D721Med (cell line): ENCODE measurements at regions not wholly inside any gene's neighbourhood (a gene's known extent, or its start where the extent isn't known, plus 50 kb on each side); places are given as distances from the start of the nearest gene placed in this dataset.
A peak's percentile ranks its signal among the peaks of the same experiment; 100 is the strongest.

Experiments used
- DNase-seq: peaks from one replicate; pipeline ENCODE4 v3.0.0; 2011; ENCODE audit warnings: low spot score; ENCODE audit not compliant: insufficient read length
- FAIRE-seq: peaks from 2 replicates; lab custom pipeline; 2011; peaks lifted over from hg19 to GRCh38; lab: Jason Lieb, UNC
- CTCF ChIP-seq: IDR thresholded peaks from 2 replicates; pipeline ENCODE4 v1.5.1; 2012; ENCODE audit warnings: mild to moderate bottlenecking, control low read depth; ENCODE audit not compliant: insufficient read depth; ENCODE audit errors: missing control alignments

GRCh38 chr18:54775686-54776085, 52.6 kb upstream of the RAB27B start:
- FAIRE-seq: no peak

GRCh38 chr18:54776282-54776977, 51.8 kb upstream of the RAB27B start:
- peak; percentile 92 for FAIRE-seq
- DNase-seq: no peak
- TF ChIP-seq CTCF: no peak

More at GRCh38 chr18:54775686-54776085, 52.6 kb upstream of the RAB27B start:
- no peak for DNase-seq
- no peak for TF ChIP-seq CTCF

- no peak for TF ChIP-seq CTCF
- FAIRE-seq (peak; percentile 97), DNase-seq (no peak)
These were observed 51.0 kb upstream of the RAB27B start for GRCh38 chr18:54777118-54777791.

- FAIRE-seq: no peak
- TF ChIP-seq CTCF: no peak
- no peak for DNase-seq
These were observed 50.3 kb upstream of the RAB27B start for GRCh38 chr18:54777989-54778388.
